ENCODE measurements at regions not wholly inside any gene's neighbourhood (a gene's known extent, or its start where the extent isn't known, plus 50 kb on each side); places are given as distances from the start of the nearest gene placed in this dataset.

GRCh38 chr20:48148020-48148419 is 362.7 kb upstream of the SULF2 start:
- no peak for FAIRE-seq
- no peak for DNase-seq (ENCODE audit: insufficient read length)
- TF ChIP-seq TAF1 (IDR thresholded peaks at IDR 0.05; ENCODE audit: borderline replicate concordance, low read depth, low read length) (no peak), POLR2AphosphoS5 (IDR thresholded peaks at IDR 0.05; ENCODE audit: low read depth, low read length) (no peak), POLR2A (IDR thresholded peaks at IDR 0.05; ENCODE audit: low read depth, low read length) (no peak)

- FAIRE-seq: no peak
- no peak for TF ChIP-seq POLR2AphosphoS5 (IDR thresholded peaks at IDR 0.05; ENCODE audit: low read depth, low read length)
- TF ChIP-seq POLR2A (IDR thresholded peaks at IDR 0.05; ENCODE audit: low read depth, low read length): no peak
- TF ChIP-seq TAF1 (IDR thresholded peaks at IDR 0.05; ENCODE audit: borderline replicate concordance, low read depth, low read length): no peak
- no peak for DNase-seq (ENCODE audit: insufficient read length)
Measured at GRCh38 chr20:48147311-48147710, 362.0 kb upstream of the SULF2 start.

GRCh38 chr20:48146877-48147276 is 361.6 kb upstream of the SULF2 start:
- FAIRE-seq (no peak), DNase-seq (ENCODE audit: insufficient read length) (no peak)
- TF ChIP-seq POLR2A (IDR thresholded peaks at IDR 0.05; ENCODE audit: low read depth, low read length) (no peak), POLR2AphosphoS5 (IDR thresholded peaks at IDR 0.05; ENCODE audit: low read depth, low read length) (no peak), TAF1 (IDR thresholded peaks at IDR 0.05; ENCODE audit: borderline replicate concordance, low read depth, low read length) (no peak)

- no peak for FAIRE-seq
Measured at GRCh38 chr20:48146308-48146707, 361.0 kb upstream of the SULF2 start.

GRCh38 chr20:48143435-48144081 is 358.3 kb upstream of the SULF2 start:
- TF ChIP-seq POLR2AphosphoS5 (IDR thresholded peaks at IDR 0.05; ENCODE audit: low read depth, low read length) (no peak), TAF1 (IDR thresholded peaks at IDR 0.05; ENCODE audit: borderline replicate concordance, low read depth, low read length) (no peak), POLR2A (IDR thresholded peaks at IDR 0.05; ENCODE audit: low read depth, low read length) (no peak)
- FAIRE-seq (no peak), DNase-seq (ENCODE audit: insufficient read length) (no peak)

More at GRCh38 chr20:48146308-48146707, 361.0 kb upstream of the SULF2 start:
- no peak for TF ChIP-seq POLR2A (IDR thresholded peaks at IDR 0.05; ENCODE audit: low read depth, low read length)
- no peak for TF ChIP-seq TAF1 (IDR thresholded peaks at IDR 0.05; ENCODE audit: borderline replicate concordance, low read depth, low read length)
- no peak for TF ChIP-seq POLR2AphosphoS5 (IDR thresholded peaks at IDR 0.05; ENCODE audit: low read depth, low read length)
- DNase-seq (ENCODE audit: insufficient read length): no peak

GRCh38 chr20:48142516-48142773 is 357.2 kb upstream of the SULF2 start:
- FAIRE-seq: no peak
- no peak for DNase-seq (ENCODE audit: insufficient read length)
- TF ChIP-seq TAF1 (IDR thresholded peaks at IDR 0.05; ENCODE audit: borderline replicate concordance, low read depth, low read length): no peak
- TF ChIP-seq POLR2A (IDR thresholded peaks at IDR 0.05; ENCODE audit: low read depth, low read length): no peak
- no peak for TF ChIP-seq POLR2AphosphoS5 (IDR thresholded peaks at IDR 0.05; ENCODE audit: low read depth, low read length)

- no peak for FAIRE-seq
- no peak for DNase-seq (ENCODE audit: insufficient read length)
- TF ChIP-seq POLR2A (IDR thresholded peaks at IDR 0.05; ENCODE audit: low read depth, low read length): no peak
- no peak for TF ChIP-seq TAF1 (IDR thresholded peaks at IDR 0.05; ENCODE audit: borderline replicate concordance, low read depth, low read length)
- no peak for TF ChIP-seq POLR2AphosphoS5 (IDR thresholded peaks at IDR 0.05; ENCODE audit: low read depth, low read length)
Measured at GRCh38 chr20:48141660-48142515, 356.6 kb upstream of the SULF2 start.

GRCh38 chr20:48139262-48140041 is 354.2 kb upstream of the SULF2 start:
- TF ChIP-seq POLR2AphosphoS5 (IDR thresholded peaks at IDR 0.05; ENCODE audit: low read depth, low read length): no peak
- no peak for TF ChIP-seq POLR2A (IDR thresholded peaks at IDR 0.05; ENCODE audit: low read depth, low read length)
- TF ChIP-seq TAF1 (IDR thresholded peaks at IDR 0.05; ENCODE audit: borderline replicate concordance, low read depth, low read length): no peak
- FAIRE-seq: no peak
- DNase-seq (ENCODE audit: insufficient read length): no peak

GRCh38 chr20:48132834-48133233 is 347.6 kb upstream of the SULF2 start:
- TF ChIP-seq POLR2AphosphoS5 (IDR thresholded peaks at IDR 0.05; ENCODE audit: low read depth, low read length) (no peak), TAF1 (IDR thresholded peaks at IDR 0.05; ENCODE audit: borderline replicate concordance, low read depth, low read length) (no peak), POLR2A (IDR thresholded peaks at IDR 0.05; ENCODE audit: low read depth, low read length) (no peak)

GRCh38 chr20:48131581-48131980 is 346.3 kb upstream of the SULF2 start:
- FAIRE-seq: no peak
- DNase-seq (ENCODE audit: insufficient read length): no peak
- TF ChIP-seq POLR2A (IDR thresholded peaks at IDR 0.05; ENCODE audit: low read depth, low read length) (no peak), POLR2AphosphoS5 (IDR thresholded peaks at IDR 0.05; ENCODE audit: low read depth, low read length) (no peak), TAF1 (IDR thresholded peaks at IDR 0.05; ENCODE audit: borderline replicate concordance, low read depth, low read length) (no peak)

More at GRCh38 chr20:48132834-48133233, 347.6 kb upstream of the SULF2 start:
- DNase-seq (ENCODE audit: insufficient read length) (no peak), FAIRE-seq (no peak)

GRCh38 chr20:48129345-48129942 is 344.2 kb upstream of the SULF2 start:
- DNase-seq (ENCODE audit: insufficient read length): no peak
- TF ChIP-seq POLR2A (IDR thresholded peaks at IDR 0.05; ENCODE audit: low read depth, low read length) (no peak), TAF1 (IDR thresholded peaks at IDR 0.05; ENCODE audit: borderline replicate concordance, low read depth, low read length) (no peak), POLR2AphosphoS5 (IDR thresholded peaks at IDR 0.05; ENCODE audit: low read depth, low read length) (no peak)
- FAIRE-seq: no peak
